ENCODE measurements at regions not wholly inside any gene's neighbourhood (a gene's known extent, or its start where the extent isn't known, plus 50 kb on each side); places are given as distances from the start of the nearest gene placed in this dataset.

DNA sequence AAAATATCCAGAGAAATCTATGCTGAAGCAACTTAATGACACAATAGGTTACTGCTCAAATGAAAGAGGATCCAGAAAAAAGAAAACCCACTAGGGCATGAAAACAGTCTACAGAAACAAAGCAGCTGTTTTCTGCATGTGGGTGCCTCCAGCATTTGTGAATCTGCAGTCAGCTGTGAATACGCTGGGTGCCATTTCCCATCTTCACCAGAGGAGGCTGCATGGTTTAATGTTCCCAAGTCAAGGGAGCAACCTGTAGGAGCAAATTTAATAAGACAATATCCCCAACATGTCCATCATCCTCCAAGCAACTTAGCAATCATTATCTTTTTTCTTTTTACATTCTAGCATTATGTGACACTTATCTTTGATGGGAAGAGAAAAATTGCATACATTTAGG is 396.6 kb downstream of the BRINP2 start:
- peak in 1 of 2 experiments; percentile 30 for DNase-seq

DNA sequence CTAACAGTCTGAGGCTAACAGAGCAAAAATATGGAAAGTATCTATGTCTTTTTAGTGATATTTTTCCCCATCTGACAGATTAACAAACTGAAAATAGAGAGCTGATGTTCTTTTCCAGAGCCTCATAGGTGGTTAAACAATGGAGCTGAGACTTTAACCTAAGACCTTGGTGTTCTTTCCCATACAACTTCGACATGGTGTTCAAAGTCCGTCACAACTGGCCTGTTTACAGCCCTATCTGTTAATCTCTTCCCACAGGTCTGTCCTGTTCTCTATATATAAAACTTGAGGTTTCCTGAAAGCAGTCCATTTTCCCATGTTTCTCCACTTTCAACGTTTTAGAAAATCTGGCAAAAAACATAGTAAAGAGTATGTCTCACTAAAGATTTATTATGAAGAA is 395.7 kb downstream of the BRINP2 start:
- no peak for DNase-seq

DNA sequence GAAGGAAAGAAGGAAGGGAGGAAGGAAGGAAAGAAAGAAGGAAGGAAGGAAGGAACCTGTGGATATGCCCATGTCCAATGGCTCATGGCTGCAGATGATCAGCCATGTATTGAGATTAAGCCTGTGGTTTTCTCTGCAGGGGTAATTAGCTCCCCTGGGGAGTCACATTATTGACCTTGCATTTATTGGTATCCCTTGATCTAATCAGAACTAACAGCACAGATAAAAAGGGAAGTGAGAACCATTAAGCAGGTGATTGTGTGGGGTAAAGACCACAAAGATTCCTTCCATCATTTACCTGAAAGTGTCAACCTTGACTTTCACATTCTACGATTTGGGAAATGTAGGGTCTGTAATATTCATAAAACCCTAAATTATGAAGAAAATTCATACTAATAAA is 390.7 kb downstream of the BRINP2 start:
- no peak for DNase-seq

DNA sequence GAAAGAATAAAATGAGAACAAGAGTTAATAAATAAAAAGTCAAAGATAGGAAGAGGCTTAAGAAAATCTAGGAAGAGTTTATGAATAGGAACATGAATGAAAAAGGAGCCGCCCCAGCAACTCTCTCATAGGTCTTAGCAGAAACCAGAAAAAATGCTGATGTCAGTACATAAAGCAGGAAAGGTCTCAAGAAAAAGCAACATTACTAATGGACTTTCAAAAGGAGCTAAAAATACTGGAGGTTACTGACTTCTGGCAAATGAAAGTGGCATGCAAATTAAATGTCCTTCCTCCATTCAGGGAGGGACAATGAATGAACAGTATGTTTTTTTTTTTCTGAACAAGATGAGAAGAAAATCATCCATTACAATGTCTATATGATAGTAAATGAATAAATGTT is 387.6 kb downstream of the BRINP2 start:
- no peak for DNase-seq

DNA sequence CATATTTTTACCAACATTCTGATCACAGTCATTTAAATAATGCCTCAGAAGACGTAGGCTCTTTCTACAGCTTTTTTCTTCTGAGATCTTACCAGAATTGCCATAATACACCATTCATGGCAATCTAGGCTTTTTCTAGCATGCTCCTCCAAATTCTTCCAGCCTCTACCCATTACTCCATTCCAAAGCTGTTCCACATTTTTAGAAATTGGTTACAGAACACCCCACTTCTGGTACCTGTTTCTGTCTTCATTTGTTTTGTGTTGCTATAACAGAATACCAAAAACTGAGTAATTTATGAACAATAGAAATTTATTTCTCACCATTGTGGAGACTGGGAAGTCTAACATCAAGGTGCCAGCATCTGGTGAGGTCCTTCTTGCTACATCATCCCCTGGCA is 385.4 kb downstream of the BRINP2 start:
- no peak for DNase-seq

DNA sequence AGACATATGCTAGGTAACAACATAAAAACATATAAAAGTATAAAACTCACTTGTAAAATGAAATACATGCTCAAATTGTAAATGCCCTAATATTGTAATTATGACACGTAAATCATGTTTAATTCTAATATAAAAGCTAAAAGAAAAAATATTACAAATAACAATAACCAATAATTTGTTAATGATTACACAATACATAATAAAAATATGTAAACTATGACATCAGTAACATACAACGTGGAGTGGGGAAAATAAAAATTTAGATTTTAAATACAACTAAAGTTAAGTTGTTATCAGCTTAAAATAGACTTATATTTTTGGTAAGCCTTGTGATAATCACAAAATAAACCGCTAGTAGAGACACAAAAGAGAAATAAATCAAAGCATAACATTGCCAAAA is 376.4 kb downstream of the BRINP2 start:
- no peak for DNase-seq

DNA sequence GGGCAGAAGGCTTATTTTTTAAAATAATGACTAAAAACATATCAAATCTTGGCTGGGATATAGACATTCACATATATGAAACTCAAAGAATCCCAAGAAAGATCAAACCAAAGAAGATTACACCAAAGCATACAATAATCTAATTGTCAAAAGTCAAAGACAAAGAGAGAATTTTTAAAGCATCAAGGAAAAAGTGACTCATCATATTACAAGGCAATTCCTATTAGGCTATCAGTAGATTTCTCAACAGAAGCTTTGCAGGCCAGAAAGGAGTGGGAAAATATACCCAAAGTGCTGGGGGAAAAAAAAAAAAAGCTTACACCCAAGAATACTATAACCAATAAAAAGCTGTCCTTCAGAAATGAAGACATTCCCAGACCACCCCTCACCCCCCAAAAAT is 375.6 kb downstream of the BRINP2 start:
- no peak for DNase-seq

DNA sequence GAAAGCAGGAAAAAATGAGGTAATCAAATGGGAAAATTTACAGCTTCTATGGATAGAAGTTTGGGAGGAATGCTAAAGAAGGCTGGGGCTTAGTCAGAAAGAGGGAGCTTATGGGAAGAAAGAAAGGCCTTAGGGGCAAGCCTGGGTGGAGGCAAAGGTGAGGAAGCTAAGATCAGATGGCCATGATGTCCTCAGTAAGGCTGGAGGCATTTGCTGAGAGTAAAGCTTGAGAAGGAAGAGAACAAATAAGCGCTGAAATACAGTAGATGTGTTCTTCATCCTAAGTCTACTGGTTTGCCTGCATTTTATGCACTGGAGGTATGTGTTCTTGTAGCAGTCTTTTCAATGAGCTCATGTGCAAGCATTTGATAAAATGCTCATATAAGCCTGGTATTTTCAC is 355.4 kb downstream of the BRINP2 start:
- no peak for DNase-seq

DNA sequence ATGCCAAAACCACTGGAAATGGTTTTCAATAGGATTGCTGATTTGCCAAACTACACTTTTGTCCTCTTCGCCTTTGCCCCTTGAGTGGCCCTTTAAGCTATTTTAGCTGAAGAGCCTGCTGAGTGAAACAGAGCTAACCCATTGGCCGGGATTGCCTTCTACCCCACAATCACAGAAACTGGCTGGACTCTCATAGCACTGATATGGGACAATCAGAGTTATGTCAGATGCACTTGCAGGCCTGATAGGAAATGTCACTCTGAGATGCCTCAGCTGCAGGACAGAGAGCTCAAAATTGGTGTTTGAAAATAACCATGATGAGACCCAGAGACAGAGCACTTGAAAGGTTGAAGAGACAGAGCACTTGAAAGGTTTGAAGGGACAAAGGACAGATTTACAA is 354.4 kb downstream of the BRINP2 start:
- no peak for DNase-seq

DNA sequence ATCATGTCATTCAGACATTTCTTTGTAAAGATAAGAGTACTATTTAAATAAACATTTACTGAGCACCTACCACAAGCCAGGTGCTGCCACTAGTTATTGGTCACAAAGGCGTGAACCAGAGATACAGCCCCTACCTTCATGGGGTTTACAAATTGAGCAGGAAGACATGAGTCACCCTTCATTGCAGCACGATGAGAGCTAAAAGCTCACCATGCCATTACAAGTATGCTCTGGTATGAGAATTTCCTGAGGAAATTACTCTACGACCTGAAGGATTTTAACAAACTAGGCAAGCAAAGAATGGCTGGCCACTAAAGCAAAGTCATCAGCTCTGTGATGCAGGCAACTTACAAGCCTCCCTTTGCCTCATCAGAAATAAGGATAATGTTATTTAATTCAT is 346.8 kb downstream of the BRINP2 start:
- DNase-seq = no peak

DNA sequence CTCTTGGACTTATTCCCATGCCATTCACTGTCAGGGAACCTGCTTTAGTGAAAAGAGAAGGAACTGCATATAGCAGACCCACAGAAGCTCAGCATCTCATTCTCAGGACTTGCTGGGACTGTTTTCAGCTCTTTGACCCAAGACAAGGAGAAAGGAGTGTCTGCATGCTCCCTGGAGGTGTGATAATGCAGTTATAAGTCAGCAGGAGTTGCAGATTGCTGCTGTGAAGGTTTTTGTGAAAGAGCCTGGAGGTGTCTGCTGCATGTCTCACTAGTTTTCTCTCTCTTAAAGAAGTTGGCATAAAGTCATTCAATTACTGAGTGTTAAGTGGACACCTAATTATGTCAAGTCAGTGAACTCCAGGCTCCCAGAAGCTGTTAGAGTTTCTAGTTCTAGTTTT is 343.4 kb downstream of the BRINP2 start:
- DNase-seq = no peak

DNA sequence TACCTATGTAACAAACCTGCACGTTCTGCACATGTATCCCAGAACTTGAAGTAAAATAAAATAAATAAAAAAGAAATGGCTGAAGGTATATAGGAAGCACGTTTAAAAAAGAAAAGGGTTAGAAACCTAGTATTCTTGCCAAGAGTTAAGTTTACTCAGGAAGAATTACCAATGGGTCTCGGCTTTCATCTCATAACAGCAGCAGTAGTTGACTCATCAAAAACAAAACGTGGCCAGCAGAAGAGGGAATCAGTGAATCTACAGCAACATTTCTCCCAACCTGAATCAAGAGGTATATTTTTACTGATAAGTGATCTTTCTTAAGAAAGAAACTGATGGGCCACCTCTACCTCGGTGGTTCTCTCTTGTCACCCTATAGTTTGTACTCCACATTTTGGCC is 340.3 kb downstream of the BRINP2 start:
- DNase-seq = no peak

DNA sequence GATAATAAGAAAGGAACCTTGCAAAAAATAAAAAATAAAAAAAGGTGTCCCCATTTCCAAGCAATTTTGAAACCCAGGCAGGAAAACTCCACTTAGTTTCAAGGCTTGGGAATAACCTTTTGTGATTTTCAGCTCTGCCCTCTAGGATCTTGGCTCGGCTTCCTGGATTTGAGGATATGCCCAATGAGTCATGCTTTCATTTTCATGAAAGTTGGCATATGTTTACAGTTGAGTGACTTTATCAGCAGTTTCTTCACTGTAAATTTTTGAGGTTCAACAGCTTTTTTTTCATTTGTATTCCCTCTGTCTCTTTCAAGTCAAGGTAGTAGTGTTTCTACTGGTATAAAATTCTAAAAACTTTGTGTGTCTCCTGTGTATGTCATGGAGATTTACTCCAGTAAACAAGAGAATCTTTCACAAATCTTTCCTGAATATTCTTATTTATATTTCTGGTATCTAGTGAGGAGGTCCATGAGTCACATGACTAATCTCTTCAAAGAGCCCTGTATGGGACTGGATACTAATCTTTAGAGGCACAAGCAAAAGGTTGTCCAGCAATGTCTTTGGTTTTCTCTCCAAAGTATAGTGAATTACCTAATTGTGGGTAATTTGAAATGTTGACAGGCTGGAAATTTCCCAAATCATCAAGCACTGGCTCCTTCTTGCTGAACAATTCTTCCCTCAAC is 335.3 kb downstream of the BRINP2 start:
- DNase-seq = no peak

DNA sequence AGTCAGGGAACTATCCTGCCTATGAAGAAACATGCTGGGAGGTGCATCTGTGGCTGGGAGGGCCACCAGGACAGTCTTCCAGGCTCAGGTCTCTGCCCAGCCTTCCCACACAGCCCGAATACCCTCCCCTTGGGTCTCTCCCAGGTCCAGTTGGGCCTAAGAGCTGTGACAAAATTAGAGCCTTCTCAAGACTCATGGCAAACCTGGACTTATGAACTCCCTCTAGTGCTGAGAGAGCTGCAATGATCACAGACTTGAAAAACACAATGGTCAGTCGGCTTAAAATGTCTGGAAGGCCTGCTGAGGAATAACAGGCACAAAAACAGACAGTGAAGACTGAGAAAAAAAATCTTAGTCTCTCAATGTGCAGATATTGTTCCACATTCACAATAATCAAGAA is 325.1 kb downstream of the BRINP2 start:
- no peak for DNase-seq

DNA sequence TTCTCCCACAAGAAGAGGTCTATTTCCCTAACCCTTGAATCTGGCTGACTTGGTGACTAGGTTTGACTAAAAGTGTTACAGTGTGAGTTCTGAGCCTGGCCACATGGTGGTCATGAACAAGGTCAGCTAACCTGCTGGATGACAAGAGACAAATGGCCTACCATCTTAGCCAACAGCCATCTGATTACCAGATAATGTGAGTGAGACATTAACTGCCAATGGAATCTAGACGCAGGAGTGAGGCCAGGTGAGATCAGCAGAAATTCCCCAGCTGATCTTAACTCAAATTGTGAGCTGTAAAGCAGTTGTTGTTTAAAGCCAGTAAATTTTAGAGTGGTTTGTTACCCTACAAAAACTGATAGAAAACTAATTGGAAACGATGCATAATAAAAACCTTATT is 320.0 kb downstream of the BRINP2 start:
- no peak for DNase-seq

DNA sequence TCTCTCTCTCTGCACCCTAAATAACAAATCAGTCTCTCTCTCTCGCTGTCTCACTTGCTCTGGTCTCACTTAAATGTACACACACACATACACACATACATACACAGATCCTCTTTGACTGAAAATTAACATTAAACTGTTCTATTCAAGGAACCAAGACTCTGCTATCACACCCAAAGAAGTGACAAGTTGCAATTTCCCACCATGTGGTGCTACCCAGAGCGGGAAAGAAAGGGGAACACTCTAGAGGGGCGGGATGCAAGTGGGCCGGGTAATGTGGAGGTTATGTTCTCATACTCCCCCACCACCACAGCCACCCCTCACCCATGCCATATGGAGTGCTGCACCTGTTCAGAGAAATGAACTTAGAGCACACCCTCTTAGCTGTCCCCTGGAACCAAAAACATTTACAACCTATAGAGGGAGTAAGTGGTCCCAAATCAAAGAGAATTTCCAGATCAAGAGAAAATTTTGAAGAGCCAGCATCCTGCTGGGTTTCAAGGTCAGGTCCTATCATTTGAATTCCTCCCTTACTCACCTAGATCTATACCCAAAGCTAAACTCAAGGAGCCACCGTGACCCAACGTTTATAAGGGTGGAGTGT is 319.4 kb downstream of the BRINP2 start:
- peak; percentile 57 to 85 for DNase-seq

DNA sequence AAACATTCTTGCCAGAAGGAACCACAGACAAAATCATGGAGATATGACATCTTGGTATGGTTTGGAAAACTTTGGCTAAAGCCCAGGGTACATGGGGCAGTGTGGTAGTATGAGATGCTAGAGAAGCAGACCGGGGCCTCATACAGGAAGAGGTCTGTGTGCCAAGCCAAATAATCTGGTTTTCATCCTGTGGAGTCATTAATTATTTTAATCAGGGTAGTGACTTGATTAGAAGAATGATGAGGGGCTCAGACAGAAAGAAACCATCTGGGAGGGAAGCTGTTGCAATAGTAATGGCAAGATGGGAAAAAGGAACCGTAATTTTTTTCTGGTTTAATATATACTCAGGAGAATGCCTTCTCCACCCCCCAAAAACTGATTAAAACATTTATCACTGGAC is 318.0 kb downstream of the BRINP2 start:
- peak in 1 of 2 experiments; percentile 31 for DNase-seq

DNA sequence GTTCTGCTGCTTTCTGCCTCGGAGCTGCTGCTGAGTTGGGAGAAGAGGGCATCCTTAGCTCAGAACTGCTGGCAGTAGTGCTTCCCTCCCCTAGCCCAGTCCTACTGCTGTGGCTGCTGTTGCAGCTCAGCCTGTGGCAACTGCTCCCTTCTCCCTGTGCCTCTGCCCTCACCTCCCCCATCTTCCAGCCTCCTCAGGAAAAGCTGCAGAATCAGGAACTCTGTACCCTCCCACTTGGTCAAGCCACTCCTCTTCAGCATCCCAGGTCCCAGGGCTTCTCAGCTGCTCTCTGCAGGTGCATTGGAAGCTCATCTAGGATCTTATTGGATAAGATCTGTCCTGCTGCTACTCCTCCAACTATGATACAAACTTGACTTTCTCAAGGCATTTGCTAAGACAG is 316.7 kb downstream of the BRINP2 start:
- DNase-seq = no peak

DNA sequence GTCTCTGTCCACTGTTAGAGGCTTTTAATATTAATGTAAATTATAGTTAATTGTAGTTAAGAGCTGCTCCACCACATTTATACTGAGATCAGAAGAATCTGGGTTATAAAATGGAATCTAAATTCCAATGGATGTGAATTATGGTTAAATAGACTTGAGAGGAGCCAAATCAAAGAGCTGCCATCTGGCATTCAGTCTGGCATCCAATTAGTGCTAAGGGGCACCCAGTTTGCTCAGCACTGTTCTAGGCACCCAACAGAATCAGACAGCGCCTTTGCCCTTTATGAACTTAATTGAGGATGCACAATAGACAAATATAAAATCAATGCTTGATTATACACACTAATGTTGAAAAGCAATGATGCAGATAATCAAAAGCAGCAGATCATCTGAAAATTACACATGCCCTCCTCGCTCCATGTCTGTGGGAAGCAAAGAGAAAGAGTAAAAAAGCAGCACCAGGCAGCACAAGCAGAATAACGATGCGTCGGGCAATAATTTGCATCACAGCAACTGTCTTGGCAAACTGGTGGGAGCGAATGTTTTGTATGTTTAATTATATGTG is 310.1 kb downstream of the BRINP2 start:
- DNase-seq = peak in 1 of 2 experiments; percentile 10

DNA sequence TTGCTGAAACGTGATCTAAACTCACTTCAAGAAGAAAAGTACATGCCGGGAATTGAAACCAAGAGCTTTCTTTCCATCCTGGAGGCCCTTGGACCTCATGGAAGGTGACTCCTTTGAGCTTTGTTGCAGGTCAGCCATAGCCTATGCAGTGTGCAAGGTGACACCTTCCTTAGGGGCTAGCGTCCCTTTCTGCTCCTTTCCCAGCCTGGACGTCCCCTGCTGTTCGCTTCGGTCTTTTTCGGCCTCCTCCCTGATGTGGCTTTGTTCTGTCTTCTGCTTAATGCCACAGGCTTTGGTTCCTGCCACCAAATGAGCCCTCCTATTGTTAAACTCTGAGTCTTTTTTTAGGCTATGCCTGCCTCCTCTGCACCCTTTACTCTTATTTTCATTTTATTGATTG is 308.8 kb downstream of the BRINP2 start:
- no peak for DNase-seq

DNA sequence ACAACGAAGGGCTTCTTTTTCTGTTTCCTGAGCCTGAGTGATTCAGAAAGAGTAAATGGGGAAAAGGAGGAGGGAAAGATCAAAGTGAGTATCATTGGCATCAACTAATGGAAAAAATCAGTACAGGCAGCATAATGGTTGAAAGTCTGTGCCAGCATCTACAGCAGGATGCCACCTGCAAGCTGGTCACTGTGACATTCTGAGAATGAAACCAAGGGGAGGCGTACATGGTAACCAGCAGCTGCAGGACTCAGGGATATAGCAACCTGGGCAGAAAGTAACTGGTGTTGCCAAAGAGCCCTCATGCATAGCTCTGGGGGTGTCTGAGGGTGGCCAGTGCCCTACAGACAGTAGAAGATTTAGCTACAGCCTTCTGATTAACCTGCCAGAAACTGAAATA is 305.9 kb downstream of the BRINP2 start:
- DNase-seq = no peak

DNA sequence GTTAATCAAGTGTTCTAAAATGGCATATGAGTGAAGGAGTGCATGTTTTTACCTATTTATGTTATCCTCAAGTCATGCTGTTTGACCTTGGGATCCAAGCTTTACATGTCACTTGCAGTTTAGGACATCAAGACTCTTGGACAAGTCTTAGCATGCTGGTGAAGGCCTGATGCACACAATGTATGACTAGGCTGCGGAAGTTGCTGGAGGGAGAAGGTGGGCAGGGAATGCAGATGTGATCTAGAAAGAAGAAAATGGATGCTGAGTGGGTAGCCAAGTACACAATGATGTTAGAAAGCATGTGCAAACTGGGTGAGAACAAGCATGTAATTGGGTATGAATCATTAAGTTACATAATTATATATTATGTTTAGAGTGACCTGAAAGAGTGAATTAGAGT is 301.8 kb downstream of the BRINP2 start:
- no peak for DNase-seq

DNA sequence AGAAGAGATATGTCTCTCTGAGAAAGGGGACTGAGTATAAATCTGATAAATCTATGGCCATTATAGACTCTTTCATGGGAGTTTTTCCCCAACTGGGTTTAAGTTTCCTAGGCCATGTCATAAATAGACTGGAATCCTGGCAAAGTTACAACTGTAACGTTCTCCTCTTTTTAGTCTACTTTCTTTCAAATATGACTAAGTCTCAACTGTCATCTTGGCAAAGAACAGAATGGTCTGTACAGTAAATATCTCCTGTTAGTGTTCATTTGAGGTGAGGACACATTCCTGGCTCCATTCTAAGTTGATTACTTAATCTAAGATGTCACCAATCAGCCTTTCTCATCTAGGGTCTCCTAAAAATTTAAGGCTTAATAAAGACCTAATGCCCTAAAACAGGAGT is 300.5 kb downstream of the BRINP2 start:
- DNase-seq = no peak

DNA sequence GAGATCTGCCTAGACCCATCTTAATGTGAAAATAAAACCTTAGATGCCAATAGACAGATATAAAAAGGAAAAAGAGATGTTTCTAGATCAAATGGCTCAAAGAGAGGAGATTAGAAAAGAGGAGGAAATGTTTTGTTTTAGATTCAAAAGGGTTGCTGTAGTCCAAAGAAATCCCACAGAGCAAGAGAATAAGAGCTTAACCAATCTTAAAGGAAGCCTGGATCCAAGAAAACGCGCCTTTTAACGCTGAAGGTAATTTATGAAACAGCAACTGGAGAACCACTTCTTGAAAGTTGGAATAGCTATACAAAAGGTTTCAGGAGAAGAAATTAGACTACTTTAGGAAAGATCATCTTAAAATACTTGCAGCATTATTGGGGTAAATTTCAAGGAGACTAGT is 298.8 kb downstream of the BRINP2 start:
- DNase-seq = no peak

DNA sequence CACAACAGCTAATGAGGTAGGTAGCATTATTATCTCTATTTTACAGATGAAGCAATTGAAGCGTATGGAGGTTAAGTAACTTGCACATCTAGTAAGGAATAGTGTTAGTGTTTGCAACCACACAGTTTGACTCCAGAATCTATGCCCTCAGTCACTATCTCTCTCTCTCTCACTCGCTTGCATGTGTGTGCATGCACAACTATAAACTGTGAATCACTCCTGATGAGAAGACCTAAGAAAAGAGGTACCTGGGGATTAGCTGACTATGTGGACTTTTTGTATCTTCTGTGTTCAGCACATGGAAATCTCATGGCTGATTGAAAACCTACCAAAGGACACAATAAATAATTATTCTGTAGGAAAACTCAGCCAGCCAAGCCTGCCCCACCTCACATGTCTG is 295.5 kb downstream of the BRINP2 start:
- no peak for DNase-seq
